ENCODE measurements at regions not wholly inside any gene's neighbourhood (a gene's known extent, or its start where the extent isn't known, plus 50 kb on each side); places are given as distances from the start of the nearest gene placed in this dataset.

DNA sequence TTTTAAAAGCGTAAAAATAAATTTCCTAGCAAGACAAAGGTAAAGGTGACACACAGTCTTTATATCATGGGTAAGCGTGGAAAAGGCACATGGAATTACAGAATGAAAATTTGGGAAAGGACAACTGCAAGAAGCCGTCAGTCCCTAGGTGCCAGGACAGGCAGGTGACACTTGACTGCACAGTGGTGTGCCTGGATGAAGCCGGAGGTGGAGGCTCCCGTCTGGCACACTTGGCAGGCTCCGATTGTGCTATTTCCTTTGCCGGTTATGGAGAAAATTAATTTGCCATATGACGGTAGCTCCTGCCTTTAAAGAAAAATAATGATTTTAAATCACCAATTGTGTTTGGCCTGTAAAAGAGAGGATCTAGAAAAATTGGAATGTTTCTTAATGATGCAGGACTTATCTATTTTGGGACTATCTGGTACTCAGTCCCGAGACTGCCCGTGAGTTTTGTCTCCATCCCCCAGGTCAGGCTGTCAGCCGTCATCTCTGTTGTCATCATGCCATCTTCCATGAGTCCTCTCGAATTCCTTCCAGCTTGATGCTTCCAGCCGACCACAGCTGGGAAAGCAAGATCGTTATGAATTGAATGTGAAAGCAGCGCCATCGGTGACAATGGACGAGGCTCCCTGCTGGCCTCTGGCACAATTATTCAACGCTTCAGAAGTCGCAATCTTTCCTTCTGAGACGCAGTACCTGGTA, 56.2 kb upstream of the MGMT start:
- no peak overlapping the region for H3K4me3 ChIP-seq (ENCODE audit: low read depth, low read length)
- ChIA-PET POLR2A (no interaction called here), CTCF (no interaction called here)
- no peak for DNase-seq (ENCODE audit: low read depth, low spot score)
- TF ChIP-seq, protein P1, sequence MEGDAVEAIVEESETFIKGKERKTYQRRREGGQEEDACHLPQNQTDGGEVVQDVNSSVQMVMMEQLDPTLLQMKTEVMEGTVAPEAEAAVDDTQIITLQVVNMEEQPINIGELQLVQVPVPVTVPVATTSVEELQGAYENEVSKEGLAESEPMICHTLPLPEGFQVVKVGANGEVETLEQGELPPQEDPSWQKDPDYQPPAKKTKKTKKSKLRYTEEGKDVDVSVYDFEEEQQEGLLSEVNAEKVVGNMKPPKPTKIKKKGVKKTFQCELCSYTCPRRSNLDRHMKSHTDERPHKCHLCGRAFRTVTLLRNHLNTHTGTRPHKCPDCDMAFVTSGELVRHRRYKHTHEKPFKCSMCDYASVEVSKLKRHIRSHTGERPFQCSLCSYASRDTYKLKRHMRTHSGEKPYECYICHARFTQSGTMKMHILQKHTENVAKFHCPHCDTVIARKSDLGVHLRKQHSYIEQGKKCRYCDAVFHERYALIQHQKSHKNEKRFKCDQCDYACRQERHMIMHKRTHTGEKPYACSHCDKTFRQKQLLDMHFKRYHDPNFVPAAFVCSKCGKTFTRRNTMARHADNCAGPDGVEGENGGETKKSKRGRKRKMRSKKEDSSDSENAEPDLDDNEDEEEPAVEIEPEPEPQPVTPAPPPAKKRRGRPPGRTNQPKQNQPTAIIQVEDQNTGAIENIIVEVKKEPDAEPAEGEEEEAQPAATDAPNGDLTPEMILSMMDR (IDR thresholded peaks at IDR 0.05; ENCODE audit: insufficient read depth, low read length, missing control alignments), result no peak

GRCh38 chr10:129411393-129411705, 55.7 kb upstream of the MGMT start:
- no peak for DNase-seq (ENCODE audit: low read depth, low spot score)
- no peak overlapping the region for H3K4me3 ChIP-seq (ENCODE audit: low read depth, low read length)
- ChIA-PET POLR2A (no interaction called here), CTCF (no interaction called here)
- TF ChIP-seq, protein P1 (IDR thresholded peaks at IDR 0.05; ENCODE audit: insufficient read depth, low read length, missing control alignments), result no peak

- POLR2A ChIA-PET, result no interaction called here
- no peak overlapping the region for H3K4me3 ChIP-seq (ENCODE audit: low read depth, low read length)
- CTCF ChIA-PET, result no interaction called here
- DNase-seq (ENCODE audit: low read depth, low spot score), result no peak
- TF ChIP-seq, protein P1 (IDR thresholded peaks at IDR 0.05; ENCODE audit: insufficient read depth, low read length, missing control alignments), result no peak
These were observed 55.3 kb upstream of the MGMT start for GRCh38 chr10:129411772-129412171.

GRCh38 chr10:129413024-129413423, 54.0 kb upstream of the MGMT start:
- TF ChIP-seq, protein P1 (IDR thresholded peaks at IDR 0.05; ENCODE audit: insufficient read depth, low read length, missing control alignments), result no peak
- H3K4me3 ChIP-seq (ENCODE audit: low read depth, low read length), result no peak overlapping the region
- ChIA-PET POLR2A (no interaction called here), CTCF (no interaction called here)
- DNase-seq (ENCODE audit: low read depth, low spot score), result no peak

GRCh38 chr10:129415215-129416140, 51.6 kb upstream of the MGMT start:
- POLR2A ChIA-PET, result no interaction called here
- DNase-seq (ENCODE audit: low read depth, low spot score), result no peak
- TF ChIP-seq, protein P1 (IDR thresholded peaks at IDR 0.05; ENCODE audit: insufficient read depth, low read length, missing control alignments), result no peak
- CTCF ChIA-PET, result no interaction called here
- H3K4me3 ChIP-seq (ENCODE audit: low read depth, low read length), result no peak overlapping the region

GRCh38 chr10:129416155-129416554, 50.9 kb upstream of the MGMT start:
- TF ChIP-seq, protein P1 (IDR thresholded peaks at IDR 0.05; ENCODE audit: insufficient read depth, low read length, missing control alignments), result no peak
- no peak overlapping the region for H3K4me3 ChIP-seq (ENCODE audit: low read depth, low read length)
- CTCF ChIA-PET, result no interaction called here
- DNase-seq (ENCODE audit: low read depth, low spot score), result no peak
- POLR2A ChIA-PET, result no interaction called here
